Stimulated activated CD4-positive, alpha-beta T cell treated with anti-CD3 and anti-CD28 coated beads, TNF-alpha, amount 100 ng/mL, for 1 hour (primary cell): ENCODE measurements at regions not wholly inside any gene's neighbourhood (a gene's known extent, or its start where the extent isn't known, plus 50 kb on each side); places are given as distances from the start of the nearest gene placed in this dataset.
"Not testable (repeated sequence)": the region's sequence is repeated elsewhere in the genome, so short reads cannot be mapped to it uniquely, and the experiment has no call there.

ENCODE experiments used
- DNase-seq, 3 donors: peaks; one replicate each; pipeline ENCODE4 v3.0.0-alpha.2; 2020; ENCODE audit warnings: low read depth in 3 of 3, low spot score in 1 of 3

- DNase-seq, result no peak
Measured at GRCh38 chr4:118410138-118410537, 57.3 kb upstream of the PRSS12 start.

GRCh38 chr4:118417325-118417724, 64.5 kb upstream of the PRSS12 start:
- DNase-seq, result no peak

GRCh38 chr4:118417800-118418199, 65.0 kb upstream of the PRSS12 start:
- DNase-seq, result not testable (repeated sequence)

GRCh38 chr4:118418396-118418795, 65.6 kb upstream of the PRSS12 start:
- not testable (repeated sequence) for DNase-seq

- not testable (repeated sequence) for DNase-seq
Measured at GRCh38 chr4:118419626-118420025, 66.8 kb upstream of the PRSS12 start.

- peak in 1 of 3 donors; percentile 7 for DNase-seq
Measured at GRCh38 chr4:118424062-118424461, 71.3 kb upstream of the PRSS12 start.

GRCh38 chr4:118428881-118429280, 76.1 kb upstream of the PRSS12 start:
- not testable (repeated sequence) for DNase-seq

- not testable (repeated sequence) for DNase-seq
Measured at GRCh38 chr4:118432359-118432758, 79.6 kb upstream of the PRSS12 start.

- not testable (repeated sequence) for DNase-seq
Measured at GRCh38 chr4:118433612-118434375, 81.0 kb upstream of the PRSS12 start.

- not testable (repeated sequence) for DNase-seq
Measured at GRCh38 chr4:118435415-118435814, 82.6 kb upstream of the PRSS12 start.

GRCh38 chr4:118442115-118442837, 89.5 kb upstream of the PRSS12 start:
- not testable (repeated sequence) for DNase-seq

- not testable (repeated sequence) for DNase-seq
Measured at GRCh38 chr4:118447397-118447796, 94.6 kb upstream of the PRSS12 start.

- not testable (repeated sequence) for DNase-seq
Measured at GRCh38 chr4:118454857-118455256, 102.1 kb upstream of the PRSS12 start.

- DNase-seq, result not testable (repeated sequence)
Measured at GRCh38 chr4:118461435-118461834, 108.6 kb upstream of the PRSS12 start.

- DNase-seq, result not testable (repeated sequence)
Measured at GRCh38 chr4:118465831-118466230, 113.0 kb upstream of the PRSS12 start.

GRCh38 chr4:118474001-118474626, 121.3 kb upstream of the PRSS12 start:
- not testable (repeated sequence) for DNase-seq

- not testable (repeated sequence) for DNase-seq
Measured at GRCh38 chr4:118474771-118475170, 122.0 kb upstream of the PRSS12 start.

GRCh38 chr4:118475901-118476300, 123.1 kb upstream of the PRSS12 start:
- DNase-seq, result not testable (repeated sequence)

GRCh38 chr4:118477826-118478225, 125.0 kb upstream of the PRSS12 start:
- DNase-seq, result not testable (repeated sequence)

- DNase-seq, result not testable (repeated sequence)
Measured at GRCh38 chr4:118485801-118486314, 133.1 kb upstream of the PRSS12 start.

GRCh38 chr4:118492963-118493362, 140.2 kb upstream of the PRSS12 start:
- DNase-seq, result not testable (repeated sequence)
